H7 (cell line): ENCODE measurements at regions not wholly inside any gene's neighbourhood (a gene's known extent, or its start where the extent isn't known, plus 50 kb on each side); places are given as distances from the start of the nearest gene placed in this dataset.
A peak's percentile ranks its signal among the peaks of the same experiment; 100 is the strongest.
"Not testable (repeated sequence)": the region's sequence is repeated elsewhere in the genome, so short reads cannot be mapped to it uniquely, and the experiment has no call there.

Source experiments
- DNase-seq: peaks from one replicate; pipeline ENCODE4 v3.0.0; 2012
- H3K27me3 ChIP-seq: 2 replicates; pipeline ENCODE4 v1.6.0; 2011; ENCODE audit warnings: mild to moderate bottlenecking, low read length; ENCODE audit not compliant: control insufficient read depth, insufficient read depth
- H3K36me3 ChIP-seq: replicated peaks from 2 replicates; pipeline ENCODE4 v1.5.1; 2011; ENCODE audit warnings: low read length; ENCODE audit not compliant: control insufficient read depth, insufficient read depth
- H3K4me3 ChIP-seq: 2 replicates; pipeline ENCODE4 v1.5.1; 2011; ENCODE audit warnings: low read depth, mild to moderate bottlenecking, control low read depth, low read length, moderate library complexity; ENCODE audit not compliant: insufficient read depth

- H3K4me3 ChIP-seq, H3K27me3 ChIP-seq, DNase-seq, H3K36me3 ChIP-seq: not testable (repeated sequence)
Measured at GRCh38 chr3:75332090-75332489, 332.0 kb upstream of the FRG2C start.

- H3K4me3 ChIP-seq: no peak overlapping the region
- H3K36me3 ChIP-seq: no peaks in the 10 kb centered on the region
- no peak for DNase-seq
- no peaks in the 10 kb centered on the region; the same call in 1 of the 2 replicates for H3K27me3 ChIP-seq
Measured at GRCh38 chr3:75332794-75333193, 331.3 kb upstream of the FRG2C start.

- Histone ChIP-seq H3K4me3 (no peak overlapping the region), H3K36me3 (no peaks in the 10 kb centered on the region), H3K27me3 (no peaks in the 10 kb centered on the region)
- no peak for DNase-seq
Measured at GRCh38 chr3:75334299-75334698, 329.8 kb upstream of the FRG2C start.

- no peak for DNase-seq
- no peaks in the 10 kb centered on the region for H3K36me3 ChIP-seq
Measured at GRCh38 chr3:75337226-75337900, 326.8 kb upstream of the FRG2C start.

GRCh38 chr3:75338342-75338741 is 325.8 kb upstream of the FRG2C start:
- DNase-seq: no peak
- Histone ChIP-seq H3K4me3 (no peak overlapping the region), H3K36me3 (no peaks in the 10 kb centered on the region), H3K27me3 (no peaks in the 10 kb centered on the region)

More at GRCh38 chr3:75337226-75337900, 326.8 kb upstream of the FRG2C start:
- no peaks in the 10 kb centered on the region for H3K27me3 ChIP-seq
- H3K4me3 ChIP-seq: no peak overlapping the region

GRCh38 chr3:75341324-75342067 is 322.6 kb upstream of the FRG2C start:
- Histone ChIP-seq H3K36me3 (no peaks in the 10 kb centered on the region), H3K27me3 (no peaks in the 10 kb centered on the region), H3K4me3 (no peak overlapping the region)
- DNase-seq: peak; percentile 50

- H3K4me3 ChIP-seq: no peak overlapping the region
- no peaks in the 10 kb centered on the region for H3K27me3 ChIP-seq
- DNase-seq: no peak
- H3K36me3 ChIP-seq: no peaks in the 10 kb centered on the region
Measured at GRCh38 chr3:75342425-75342824, 321.7 kb upstream of the FRG2C start.

- H3K36me3 ChIP-seq, H3K4me3 ChIP-seq, H3K27me3 ChIP-seq, DNase-seq: not testable (repeated sequence)
Measured at GRCh38 chr3:75350536-75350935, 313.6 kb upstream of the FRG2C start.

GRCh38 chr3:75362086-75362784 is 301.9 kb upstream of the FRG2C start:
- not testable (repeated sequence) for H3K27me3 ChIP-seq, H3K36me3 ChIP-seq, DNase-seq, H3K4me3 ChIP-seq

GRCh38 chr3:75372964-75373363 is 291.2 kb upstream of the FRG2C start:
- not testable (repeated sequence) for H3K36me3 ChIP-seq, DNase-seq, H3K4me3 ChIP-seq, H3K27me3 ChIP-seq

GRCh38 chr3:75379840-75380239 is 284.3 kb upstream of the FRG2C start:
- not testable (repeated sequence) for H3K4me3 ChIP-seq, H3K36me3 ChIP-seq, DNase-seq, H3K27me3 ChIP-seq

GRCh38 chr3:75380276-75380771 is 283.8 kb upstream of the FRG2C start:
- H3K27me3 ChIP-seq: no peaks in the 10 kb centered on the region
- H3K4me3 ChIP-seq: no peak overlapping the region
- H3K36me3 ChIP-seq: no peaks in the 10 kb centered on the region
- no peak for DNase-seq

GRCh38 chr3:75384016-75384415 is 280.1 kb upstream of the FRG2C start:
- H3K27me3 ChIP-seq, H3K4me3 ChIP-seq, H3K36me3 ChIP-seq, DNase-seq: not testable (repeated sequence)

GRCh38 chr3:75388486-75389124 is 275.5 kb upstream of the FRG2C start:
- DNase-seq, H3K4me3 ChIP-seq, H3K27me3 ChIP-seq, H3K36me3 ChIP-seq: not testable (repeated sequence)
